Stomach (tissue), 4 donors: ENCODE measurements at regions not wholly inside any gene's neighbourhood (a gene's known extent, or its start where the extent isn't known, plus 50 kb on each side); places are given as distances from the start of the nearest gene placed in this dataset.

ENCODE experiments used
- POLR2A ChIP-seq, 4 donors: fragments of 450-650 bp; IDR thresholded peaks; one replicate each; pipeline ENCODE4 v1.6.1; 2016; ENCODE audit warnings: antibody characterized with exemption in 4 of 4, control low read depth in 2 of 4, mild to moderate bottlenecking in 1 of 4, moderate library complexity in 1 of 4
- POLR2AphosphoS5 ChIP-seq, 3 donors: sonication (generic); formaldehyde crosslinking; IDR thresholded peaks; one replicate each; pipeline ENCODE4 v1.6.1; 2016; ENCODE audit warnings: antibody characterized with exemption in 3 of 3
- TF ChIP-seq, protein P1 (sequence below), 7 experiments: fragments of 450-650 bp in 4 of 7; fragments of 200-600 bp in 3 of 7; sonication (generic) in 3 of 7; IDR thresholded peaks; one replicate each; pipeline ENCODE4 v1.5.1; 2016 to 2019; ENCODE audit warnings: antibody characterized with exemption in 7 of 7, control low read depth in 2 of 7, mild to moderate bottlenecking in 1 of 7

- no peak for TF ChIP-seq POLR2A (IDR thresholded peaks at IDR 0.05)
- TF ChIP-seq, protein P1, sequence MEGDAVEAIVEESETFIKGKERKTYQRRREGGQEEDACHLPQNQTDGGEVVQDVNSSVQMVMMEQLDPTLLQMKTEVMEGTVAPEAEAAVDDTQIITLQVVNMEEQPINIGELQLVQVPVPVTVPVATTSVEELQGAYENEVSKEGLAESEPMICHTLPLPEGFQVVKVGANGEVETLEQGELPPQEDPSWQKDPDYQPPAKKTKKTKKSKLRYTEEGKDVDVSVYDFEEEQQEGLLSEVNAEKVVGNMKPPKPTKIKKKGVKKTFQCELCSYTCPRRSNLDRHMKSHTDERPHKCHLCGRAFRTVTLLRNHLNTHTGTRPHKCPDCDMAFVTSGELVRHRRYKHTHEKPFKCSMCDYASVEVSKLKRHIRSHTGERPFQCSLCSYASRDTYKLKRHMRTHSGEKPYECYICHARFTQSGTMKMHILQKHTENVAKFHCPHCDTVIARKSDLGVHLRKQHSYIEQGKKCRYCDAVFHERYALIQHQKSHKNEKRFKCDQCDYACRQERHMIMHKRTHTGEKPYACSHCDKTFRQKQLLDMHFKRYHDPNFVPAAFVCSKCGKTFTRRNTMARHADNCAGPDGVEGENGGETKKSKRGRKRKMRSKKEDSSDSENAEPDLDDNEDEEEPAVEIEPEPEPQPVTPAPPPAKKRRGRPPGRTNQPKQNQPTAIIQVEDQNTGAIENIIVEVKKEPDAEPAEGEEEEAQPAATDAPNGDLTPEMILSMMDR (IDR thresholded peaks at IDR 0.05), result no peak
- no peak for TF ChIP-seq POLR2AphosphoS5 (IDR thresholded peaks at IDR 0.05)
These were observed 55.8 kb upstream of the PRDM11 start for GRCh38 chr11:45090607-45091006.
